Stomach (tissue), 8 donors: ENCODE measurements at regions not wholly inside any gene's neighbourhood (a gene's known extent, or its start where the extent isn't known, plus 50 kb on each side); places are given as distances from the start of the nearest gene placed in this dataset.

Source experiments
- DNase-seq, 2 donors: peaks; one replicate each; pipeline versions ENCODE4 v3.0.0 to v3.0.0-alpha.2; 2013 to 2019
- H3K27ac ChIP-seq, 5 donors: fragments of 200-600 bp in 4 of 5; sonication (generic) in 4 of 5; one replicate each; pipeline ENCODE4 v1.5.1; 2013 to 2019; ENCODE audit warnings: mild to moderate bottlenecking in 1 of 5, moderate library complexity in 1 of 5
- H3K27me3 ChIP-seq, 3 donors: fragments of 200-600 bp; sonication (generic); one replicate each; pipeline ENCODE4 v1.5.1; 2017 to 2019; ENCODE audit warnings: mixed run types in 1 of 3
- H3K36me3 ChIP-seq, 4 donors: fragments of 200-600 bp; sonication (generic); 1 replicate in 3 of 4; 2 replicates in 1 of 4; pipeline ENCODE4 v1.5.1; 2016 to 2019
- H3K4me1 ChIP-seq, 4 donors: fragments of 200-600 bp; sonication (generic); one replicate each; pipeline ENCODE4 v1.5.1; 2016 to 2019
- H3K4me3 ChIP-seq, 4 donors: fragments of 200-600 bp; sonication (generic) in 3 of 4; one replicate each; pipeline ENCODE4 v1.5.1; 2016 to 2019; ENCODE audit warnings: mild to moderate bottlenecking in 1 of 4
- H3K9me3 ChIP-seq, 4 donors: fragments of 200-600 bp; sonication (generic); one replicate each; pipeline ENCODE4 v1.5.1; 2016 to 2019
- EP300 ChIP-seq: sonication (generic); formaldehyde crosslinking; IDR thresholded peaks from one replicate; pipeline ENCODE4 v1.6.1; 2017; ENCODE audit warnings: antibody characterized with exemption
- POLR2A ChIP-seq, 4 donors: fragments of 450-650 bp; IDR thresholded peaks; one replicate each; pipeline ENCODE4 v1.6.1; 2016; ENCODE audit warnings: antibody characterized with exemption in 4 of 4, control low read depth in 2 of 4, mild to moderate bottlenecking in 1 of 4, moderate library complexity in 1 of 4
- POLR2AphosphoS5 ChIP-seq, 3 donors: sonication (generic); formaldehyde crosslinking; IDR thresholded peaks; one replicate each; pipeline ENCODE4 v1.6.1; 2016; ENCODE audit warnings: antibody characterized with exemption in 3 of 3
- WGBS, 5 donors: extraction: QIAGEN DNeasy Blood & Tissue Kit in 3 of 5; methylation state at CpG; one replicate each; pipeline versions ENCODE4 v1.1.5 to v1.1.7; 2013 to 2018; 5-methylcytosine and 5-hydroxymethylcytosine counted together
- intact Hi-C: fragments of 100-400 bp; cut with DNase I; formaldehyde crosslinking; loops from one replicate; pipeline ENCODE4 v1.15.1; 2023; ENCODE audit warnings: low total_unique reads
- TF ChIP-seq, protein P1 (sequence below), 7 experiments: fragments of 450-650 bp in 4 of 7; fragments of 200-600 bp in 3 of 7; sonication (generic) in 3 of 7; IDR thresholded peaks; one replicate each; pipeline ENCODE4 v1.5.1; 2016 to 2019; ENCODE audit warnings: antibody characterized with exemption in 7 of 7, control low read depth in 2 of 7, mild to moderate bottlenecking in 1 of 7
- donor health status: healthy with polysubstance abuse.
- donor health status: Bipolar disorder and iron deficiency.
- donor health status: healthy.

GRCh38 chr18:70501358-70501757 is 212.5 kb downstream of the SOCS6 start:
- H3K27me3 ChIP-seq, result no peaks in the 10 kb centered on the region
- H3K4me3 ChIP-seq, result no peak overlapping the region
- H3K36me3 ChIP-seq, result no peaks in the 10 kb centered on the region
- H3K4me1 ChIP-seq, result no peaks in the 10 kb centered on the region
- intact Hi-C loops, result no loop called here
- TF ChIP-seq EP300, result no peak
- TF ChIP-seq POLR2AphosphoS5 (IDR thresholded peaks at IDR 0.05), result no peak
- TF ChIP-seq, protein P1, sequence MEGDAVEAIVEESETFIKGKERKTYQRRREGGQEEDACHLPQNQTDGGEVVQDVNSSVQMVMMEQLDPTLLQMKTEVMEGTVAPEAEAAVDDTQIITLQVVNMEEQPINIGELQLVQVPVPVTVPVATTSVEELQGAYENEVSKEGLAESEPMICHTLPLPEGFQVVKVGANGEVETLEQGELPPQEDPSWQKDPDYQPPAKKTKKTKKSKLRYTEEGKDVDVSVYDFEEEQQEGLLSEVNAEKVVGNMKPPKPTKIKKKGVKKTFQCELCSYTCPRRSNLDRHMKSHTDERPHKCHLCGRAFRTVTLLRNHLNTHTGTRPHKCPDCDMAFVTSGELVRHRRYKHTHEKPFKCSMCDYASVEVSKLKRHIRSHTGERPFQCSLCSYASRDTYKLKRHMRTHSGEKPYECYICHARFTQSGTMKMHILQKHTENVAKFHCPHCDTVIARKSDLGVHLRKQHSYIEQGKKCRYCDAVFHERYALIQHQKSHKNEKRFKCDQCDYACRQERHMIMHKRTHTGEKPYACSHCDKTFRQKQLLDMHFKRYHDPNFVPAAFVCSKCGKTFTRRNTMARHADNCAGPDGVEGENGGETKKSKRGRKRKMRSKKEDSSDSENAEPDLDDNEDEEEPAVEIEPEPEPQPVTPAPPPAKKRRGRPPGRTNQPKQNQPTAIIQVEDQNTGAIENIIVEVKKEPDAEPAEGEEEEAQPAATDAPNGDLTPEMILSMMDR (IDR thresholded peaks at IDR 0.05), result no peak
- no peak for TF ChIP-seq POLR2A (IDR thresholded peaks at IDR 0.05)
- no peak for DNase-seq
- no peak overlapping the region for H3K27ac ChIP-seq
- WGBS, 5 donors, result 70 to 81% (median 76%) methylated on average over 4 of the region's 4 CpGs
- H3K9me3 ChIP-seq, result no peaks in the 10 kb centered on the region

DNA sequence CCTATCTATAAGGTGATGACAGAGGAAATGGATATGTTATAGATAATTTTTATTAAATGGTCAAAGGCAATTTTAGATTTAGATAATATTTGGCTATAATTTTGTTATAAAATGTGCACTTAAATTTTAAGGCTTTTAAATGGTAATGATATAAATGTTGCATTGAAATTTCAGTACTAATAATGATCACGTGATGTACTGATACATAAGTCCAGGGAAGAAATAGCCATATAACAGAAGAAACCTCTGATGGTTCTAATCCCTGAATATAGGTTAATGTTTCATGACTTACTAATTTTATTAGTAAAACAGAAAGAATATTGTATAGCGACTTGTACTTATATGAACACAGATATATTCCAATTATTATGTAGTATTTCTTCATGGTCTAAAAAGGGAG is 211.9 kb downstream of the SOCS6 start:
- no peak overlapping the region for H3K4me3 ChIP-seq
- H3K27ac ChIP-seq, result no peak overlapping the region
- DNase-seq, result no peak
- TF ChIP-seq POLR2AphosphoS5 (IDR thresholded peaks at IDR 0.05) (no peak), EP300 (no peak), POLR2A (IDR thresholded peaks at IDR 0.05) (no peak)
- TF ChIP-seq, protein P1 (IDR thresholded peaks at IDR 0.05), result no peak
- 81 to 91% (median 89%) methylated on average over 2 of the region's 2 CpGs for WGBS, 5 donors
- no peaks in the 10 kb centered on the region for H3K4me1 ChIP-seq
- no peaks in the 10 kb centered on the region for H3K36me3 ChIP-seq
- H3K9me3 ChIP-seq, result no peaks in the 10 kb centered on the region
- intact Hi-C loops, result no loop called here
- H3K27me3 ChIP-seq, result no peaks in the 10 kb centered on the region

GRCh38 chr18:70499218-70499691 is 210.4 kb downstream of the SOCS6 start:
- intact Hi-C loops, result no loop called here
- no peaks in the 10 kb centered on the region for H3K36me3 ChIP-seq
- no peaks in the 10 kb centered on the region for H3K27me3 ChIP-seq
- no peaks in the 10 kb centered on the region for H3K9me3 ChIP-seq
- no peaks in the 10 kb centered on the region for H3K4me1 ChIP-seq
- H3K27ac ChIP-seq, result no peak overlapping the region
- WGBS, 5 donors, result 75 to 84% (median 77%) methylated on average over 17 to 31 of the region's 31 CpGs
- TF ChIP-seq POLR2AphosphoS5 (IDR thresholded peaks at IDR 0.05) (no peak), EP300 (no peak), POLR2A (IDR thresholded peaks at IDR 0.05) (no peak)
- TF ChIP-seq, protein P1 (IDR thresholded peaks at IDR 0.05), result no peak
- H3K4me3 ChIP-seq, result no peak overlapping the region
- no peak for DNase-seq

GRCh38 chr18:70496353-70497294 is 207.8 kb downstream of the SOCS6 start:
- WGBS, 5 donors, result 68 to 80% (median 71%) methylated on average over 8 of the region's 8 CpGs

More at GRCh38 chr18:70496353-70497294, 207.8 kb downstream of the SOCS6 start:
- Histone ChIP-seq H3K9me3 (no peaks in the 10 kb centered on the region), H3K4me3 (no peak overlapping the region), H3K36me3 (no peaks in the 10 kb centered on the region), H3K27me3 (no peaks in the 10 kb centered on the region), H3K4me1 (no peaks in the 10 kb centered on the region), H3K27ac (no peak overlapping the region)
- no peak for DNase-seq
- intact Hi-C loops, result no loop called here
- no peak for TF ChIP-seq POLR2A (IDR thresholded peaks at IDR 0.05)
- no peak for TF ChIP-seq POLR2AphosphoS5 (IDR thresholded peaks at IDR 0.05)
- TF ChIP-seq EP300, result no peak
- TF ChIP-seq, protein P1 (IDR thresholded peaks at IDR 0.05), result no peak
